COR-L47 (cell line): ENCODE measurements at regions not wholly inside any gene's neighbourhood (a gene's known extent, or its start where the extent isn't known, plus 50 kb on each side); places are given as distances from the start of the nearest gene placed in this dataset.

ENCODE experiments used
- DNase-seq: peaks from one replicate; lab custom pipeline; 2025; lab: John Stamatoyannopoulos, UW

GRCh38 chr11:93075782-93076181, 106.3 kb downstream of the MTNR1B start:
- no peak for DNase-seq

- no peak for DNase-seq
Observed at GRCh38 chr11:93080146-93080759, 110.8 kb downstream of the MTNR1B start.

- DNase-seq = no peak
Observed at GRCh38 chr11:93081694-93082093, 112.2 kb downstream of the MTNR1B start.

- no peak for DNase-seq
Observed at GRCh38 chr11:93082900-93083299, 113.4 kb downstream of the MTNR1B start.

- DNase-seq = no peak
Observed at GRCh38 chr11:93084727-93085505, 112.9 kb downstream of the SLC36A4 start.

- DNase-seq = no peak
Observed at GRCh38 chr11:93089474-93090102, 108.2 kb downstream of the SLC36A4 start.
